Thoracic aorta (tissue), 2 donors: ENCODE measurements at regions not wholly inside any gene's neighbourhood (a gene's known extent, or its start where the extent isn't known, plus 50 kb on each side); places are given as distances from the start of the nearest gene placed in this dataset.

Experiments
- ATAC-seq: fragments of 150-250 bp; one replicate; pipeline ENCODE4 v1.8.0; 2017; ENCODE audit warnings: low read depth; ENCODE audit not compliant: insufficient number of reproducible peaks, low FRiP score
- DNase-seq: peaks from one replicate; pipeline ENCODE4 v3.0.0-alpha.2; 2020; ENCODE audit warnings: low spot score
- H3K27ac ChIP-seq, 2 donors: fragments of 200-600 bp; sonication (generic); 1 replicate in 1 of 2; 2 replicates in 1 of 2; pipeline ENCODE4 v1.5.1; 2016; ENCODE audit warnings: mild to moderate bottlenecking in 2 of 2, moderate library complexity in 2 of 2
- H3K27me3 ChIP-seq: fragments of 200-600 bp; sonication (generic); replicated peaks from 2 replicates; pipeline ENCODE4 v1.6.0; 2016; ENCODE audit warnings: mild to moderate bottlenecking; ENCODE audit not compliant: insufficient read depth
- H3K36me3 ChIP-seq: fragments of 200-600 bp; sonication (generic); one replicate; pipeline ENCODE4 v1.5.1; 2016
- H3K4me1 ChIP-seq, 2 donors: fragments of 200-600 bp; sonication (generic); 1 replicate in 1 of 2; 2 replicates in 1 of 2; pipeline versions ENCODE4 v1.5.1 to v1.6.0; 2016; ENCODE audit warnings: low read depth in 2 of 2, mild to moderate bottlenecking in 1 of 2; ENCODE audit not compliant: control insufficient read depth in 1 of 2
- H3K4me3 ChIP-seq: fragments of 200-600 bp; sonication (generic); 2 replicates; pipeline ENCODE4 v1.5.1; 2016; ENCODE audit warnings: mild to moderate bottlenecking
- H3K9me3 ChIP-seq: fragments of 200-600 bp; sonication (generic); 2 replicates; pipeline ENCODE4 v1.5.1; 2016
- TF ChIP-seq, protein P1 (sequence below): fragments of 200-600 bp; sonication (generic); IDR thresholded peaks from one replicate; pipeline ENCODE4 v1.5.1; 2019; ENCODE audit warnings: antibody characterized with exemption

GRCh38 chr10:128483216-128483615 lies 357.0 kb upstream of the MKI67 start:
- H3K4me3 ChIP-seq = no peak overlapping the region
- no peaks in the 10 kb centered on the region for H3K36me3 ChIP-seq
- DNase-seq (no peak), ATAC-seq (no peak)
- no peaks in the 10 kb centered on the region for H3K9me3 ChIP-seq
- no peaks in the 10 kb centered on the region for H3K27me3 ChIP-seq
- H3K4me1 ChIP-seq = no peaks in the 10 kb centered on the region
- TF ChIP-seq, protein P1, sequence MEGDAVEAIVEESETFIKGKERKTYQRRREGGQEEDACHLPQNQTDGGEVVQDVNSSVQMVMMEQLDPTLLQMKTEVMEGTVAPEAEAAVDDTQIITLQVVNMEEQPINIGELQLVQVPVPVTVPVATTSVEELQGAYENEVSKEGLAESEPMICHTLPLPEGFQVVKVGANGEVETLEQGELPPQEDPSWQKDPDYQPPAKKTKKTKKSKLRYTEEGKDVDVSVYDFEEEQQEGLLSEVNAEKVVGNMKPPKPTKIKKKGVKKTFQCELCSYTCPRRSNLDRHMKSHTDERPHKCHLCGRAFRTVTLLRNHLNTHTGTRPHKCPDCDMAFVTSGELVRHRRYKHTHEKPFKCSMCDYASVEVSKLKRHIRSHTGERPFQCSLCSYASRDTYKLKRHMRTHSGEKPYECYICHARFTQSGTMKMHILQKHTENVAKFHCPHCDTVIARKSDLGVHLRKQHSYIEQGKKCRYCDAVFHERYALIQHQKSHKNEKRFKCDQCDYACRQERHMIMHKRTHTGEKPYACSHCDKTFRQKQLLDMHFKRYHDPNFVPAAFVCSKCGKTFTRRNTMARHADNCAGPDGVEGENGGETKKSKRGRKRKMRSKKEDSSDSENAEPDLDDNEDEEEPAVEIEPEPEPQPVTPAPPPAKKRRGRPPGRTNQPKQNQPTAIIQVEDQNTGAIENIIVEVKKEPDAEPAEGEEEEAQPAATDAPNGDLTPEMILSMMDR = no peak
- H3K27ac ChIP-seq = no peak overlapping the region

DNA sequence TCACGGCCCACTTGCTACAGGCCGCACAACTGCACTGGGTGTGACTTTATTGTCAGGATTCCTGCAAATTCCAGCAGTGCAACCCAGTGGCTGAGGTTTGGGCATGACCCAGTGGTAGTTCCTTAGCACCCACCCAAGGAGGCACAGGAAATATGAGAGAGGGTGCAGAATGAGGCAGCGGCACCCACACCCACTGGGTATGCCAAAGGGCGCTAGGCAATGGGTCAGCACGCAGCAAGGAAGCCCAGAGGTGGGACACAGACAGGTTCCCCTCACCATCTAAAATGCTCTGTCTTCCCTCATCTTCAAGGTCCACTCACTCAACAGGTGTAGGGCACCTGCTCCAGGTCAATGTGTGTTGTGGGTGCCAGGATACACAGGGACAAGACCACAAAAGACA lies 357.8 kb upstream of the MKI67 start:
- TF ChIP-seq, protein P1 = no peak
- Histone ChIP-seq H3K4me1 (no peaks in the 10 kb centered on the region), H3K36me3 (no peaks in the 10 kb centered on the region), H3K27ac (no peak overlapping the region), H3K9me3 (no peaks in the 10 kb centered on the region), H3K4me3 (no peak overlapping the region), H3K27me3 (no peaks in the 10 kb centered on the region)
- DNase-seq (no peak), ATAC-seq (no peak)

DNA sequence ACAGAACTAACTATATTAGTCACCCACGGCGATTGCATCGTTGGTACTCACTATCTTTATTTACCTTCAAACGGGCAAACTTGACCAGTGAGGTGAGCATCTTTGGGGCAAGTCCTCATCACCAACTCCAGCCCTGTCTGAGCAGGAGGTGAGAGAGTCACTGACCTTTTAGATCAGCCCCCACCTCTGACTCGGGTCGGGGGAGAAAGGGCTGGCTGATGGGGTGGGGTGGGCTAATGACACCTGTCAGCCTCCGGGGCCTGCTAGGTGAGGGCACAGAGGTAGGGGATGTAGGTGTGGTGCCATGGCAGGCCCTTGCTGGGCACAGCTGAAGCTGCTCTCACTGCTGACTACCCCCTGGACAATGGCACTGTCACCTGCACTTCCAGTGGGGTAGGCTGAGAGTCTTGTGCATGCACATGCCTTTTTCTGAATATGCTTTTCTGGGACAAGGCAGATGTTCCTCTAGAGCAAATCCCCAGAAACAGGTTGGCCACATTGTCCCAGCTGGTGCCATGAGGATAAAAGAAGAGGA lies 359.5 kb upstream of the MKI67 start:
- Histone ChIP-seq H3K4me3 (no peak overlapping the region), H3K9me3 (no peaks in the 10 kb centered on the region), H3K27me3 (no peaks in the 10 kb centered on the region), H3K4me1 (no peaks in the 10 kb centered on the region), H3K27ac (no peak overlapping the region), H3K36me3 (no peaks in the 10 kb centered on the region)
- ATAC-seq (no peak), DNase-seq (no peak)
- TF ChIP-seq, protein P1 = no peak

GRCh38 chr10:128487517-128487916 lies 361.3 kb upstream of the MKI67 start:
- no peaks in the 10 kb centered on the region for H3K9me3 ChIP-seq
- DNase-seq (no peak), ATAC-seq (no peak)
- H3K4me1 ChIP-seq = no peaks in the 10 kb centered on the region
- no peak overlapping the region for H3K4me3 ChIP-seq
- no peak overlapping the region for H3K27ac ChIP-seq
- no peaks in the 10 kb centered on the region for H3K27me3 ChIP-seq
- H3K36me3 ChIP-seq = no peaks in the 10 kb centered on the region
- TF ChIP-seq, protein P1 = no peak

GRCh38 chr10:128489324-128490247 lies 363.4 kb upstream of the MKI67 start:
- H3K4me1 ChIP-seq = no peaks in the 10 kb centered on the region
- TF ChIP-seq, protein P1 = no peak
- DNase-seq = no peak
- no peaks in the 10 kb centered on the region for H3K36me3 ChIP-seq
- ATAC-seq = no peak
- no peak overlapping the region for H3K27ac ChIP-seq
- no peaks in the 10 kb centered on the region for H3K9me3 ChIP-seq
- no peaks in the 10 kb centered on the region for H3K27me3 ChIP-seq
- H3K4me3 ChIP-seq = no peak overlapping the region
